ENCODE measurements at regions not wholly inside any gene's neighbourhood (a gene's known extent, or its start where the extent isn't known, plus 50 kb on each side); places are given as distances from the start of the nearest gene placed in this dataset.

- no peaks in the 10 kb centered on the region for H3K27me3 ChIP-seq (ENCODE audit: control insufficient read depth in 2 of 2, insufficient read depth in 2 of 2, low read length in 2 of 2)
- H3K9me1 ChIP-seq (ENCODE audit: control insufficient read depth, insufficient read depth, low read length) = no peaks in the 10 kb centered on the region
- ATAC-seq (no peak), DNase-seq (ENCODE audit: extremely low read depth in 1 of 4, low spot score in 3 of 4) (no peak), FAIRE-seq (no peak)
- H3K27ac ChIP-seq (ENCODE audit: extremely low read depth, low read depth, low read length) = no peak overlapping the region
- H3K4me2 ChIP-seq (ENCODE audit: insufficient read depth, low read length) = no peak overlapping the region
- WGBS (ENCODE audit: insufficient coverage, low coverage, missing lambda C conversion rate) = 0% methylated on average over 1 of the region's 1 CpG
- no peaks in the 10 kb centered on the region for H3K4me1 ChIP-seq (replicated peaks in 1 of 2; ENCODE audit: control insufficient read depth in 2 of 2, insufficient read depth in 2 of 2, low read length in 2 of 2)
- CTCF ChIA-PET (ENCODE audit: low intra/inter-chr PET ratio) = no interaction called here
- no TSS peak for BruUV-seq (replicated peaks)
- H3K79me2 ChIP-seq (ENCODE audit: control insufficient read depth, insufficient read depth, low read length) = no peaks in the 10 kb centered on the region
- no peak overlapping the region for H3K4me3 ChIP-seq
- no peaks in the 10 kb centered on the region for H4K20me1 ChIP-seq (replicated peaks; ENCODE audit: control insufficient read depth, insufficient read depth, low read length)
- POLR2A ChIA-PET = no interaction called here
- H2AFZ ChIP-seq (ENCODE audit: low read depth, low read length) = no peak overlapping the region
- TF ChIP-seq TRIM24 (IDR thresholded peaks at IDR 0.05) (peak; percentile 51 to 70; a peak in 2 of 4 replicates), CEBPG (CRISPR knock-in tag; IDR thresholded peaks at IDR 0.05) (no peak), CEBPG (tag; conservative IDR thresholded peaks at IDR 0.05 in 1 of 2, IDR thresholded peaks at IDR 0.05 in 1 of 2) (peak; percentile 66 to 76), RNF219 (CRISPR knock-in tag; IDR thresholded peaks at IDR 0.05) (no peak), ATF3 (IDR thresholded peaks at IDR 0.05) (0 out of 2 replicates have a peak, but pooled peaks have one; percentile 22), ATF3 (CRISPR knock-in tag; conservative IDR thresholded peaks at IDR 0.05) (no peak)
- H3K9me3 ChIP-seq (replicated peaks; ENCODE audit: control insufficient read depth, insufficient read depth, low read depth, low read length) = no peaks in the 10 kb centered on the region
- in situ Hi-C loops (cut with MboI) = no loop called here
- H3K9ac ChIP-seq (ENCODE audit: insufficient read depth in 1 of 2, low read depth in 2 of 2, low read length in 2 of 2) = no peak overlapping the region
- intact Hi-C loops (cut with micrococcal nuclease) = no loop called here
- no peaks in the 10 kb centered on the region for H3K36me3 ChIP-seq (ENCODE audit: control insufficient read depth, insufficient read depth, low read length)
Measured at GRCh38 chr6:120058410-120058809, 708.8 kb upstream of the MAN1A1 start.
